ENCODE measurements at regions not wholly inside any gene's neighbourhood (a gene's known extent, or its start where the extent isn't known, plus 50 kb on each side); places are given as distances from the start of the nearest gene placed in this dataset.

- TF ChIP-seq CTCF (conservative IDR thresholded peaks at IDR 0.05; ENCODE audit: low read depth, low read length): no peak
- no peak overlapping the region for H3K4me3 ChIP-seq (IDR thresholded peaks at IDR 0.05; ENCODE audit: insufficient read depth, low read depth, low read length)
- no peak overlapping the region for H3K4me2 ChIP-seq
- H3K36me3 ChIP-seq (ENCODE audit: insufficient read depth): no peaks in the 10 kb centered on the region
- H3K27me3 ChIP-seq (ENCODE audit: insufficient read depth, low read depth): no peaks in the 10 kb centered on the region
- H2AFZ ChIP-seq (ENCODE audit: low read depth): no peak overlapping the region
- no peaks in the 10 kb centered on the region for H3K4me1 ChIP-seq (ENCODE audit: low read depth, poor library complexity, severe bottlenecking)
- H3K9ac ChIP-seq: no peak overlapping the region
- H3K79me2 ChIP-seq (ENCODE audit: insufficient read depth, low read depth): no peaks in the 10 kb centered on the region
- no peaks in the 10 kb centered on the region for H4K20me1 ChIP-seq (ENCODE audit: insufficient read depth)
- no peak overlapping the region for H3K27ac ChIP-seq
Observed at GRCh38 chr6:165110860-165111259, 198.5 kb downstream of the C6orf118 start.

DNA sequence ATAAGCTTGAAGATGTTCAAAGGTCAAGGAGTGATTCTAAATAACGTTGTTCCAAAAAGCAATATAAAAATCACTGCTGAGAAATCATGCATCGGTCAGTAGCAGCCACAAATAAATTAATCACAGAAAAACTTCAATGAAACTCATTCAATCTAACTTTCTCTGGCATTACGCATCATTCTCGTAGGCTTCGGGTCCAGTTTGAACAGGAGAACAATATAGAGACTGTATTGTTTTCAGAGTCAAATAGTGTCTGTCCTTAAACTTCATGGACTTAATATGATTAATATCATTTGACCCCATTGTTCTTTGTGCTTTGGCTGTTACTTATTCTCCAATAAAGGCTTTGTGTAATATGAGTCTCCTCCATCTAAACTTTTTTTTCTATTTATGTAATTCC is 200.4 kb downstream of the C6orf118 start:
- TF ChIP-seq CTCF (conservative IDR thresholded peaks at IDR 0.05; ENCODE audit: low read depth, low read length): no peak

DNA sequence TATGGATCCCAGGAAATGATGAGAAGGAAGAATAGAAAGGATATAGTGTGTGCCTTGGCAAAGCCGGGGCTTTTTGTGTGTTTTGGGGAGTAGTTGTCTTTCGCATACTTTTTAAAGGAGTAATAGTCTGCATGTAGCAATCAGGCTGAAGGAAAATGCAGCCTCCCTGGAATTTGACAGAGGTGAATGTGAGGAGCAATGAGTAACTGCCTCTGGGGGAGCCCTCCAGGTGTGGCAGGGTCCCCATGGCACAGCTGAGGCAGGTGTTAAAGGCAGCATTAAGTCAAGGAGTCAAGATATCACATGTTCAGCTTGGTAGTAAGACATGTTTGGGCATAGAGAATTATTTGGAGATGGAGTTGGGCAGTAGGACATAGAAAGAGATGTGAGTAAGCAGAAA is 203.1 kb downstream of the C6orf118 start:
- no peak overlapping the region for H3K27ac ChIP-seq
- H3K79me2 ChIP-seq (ENCODE audit: insufficient read depth, low read depth): no peaks in the 10 kb centered on the region
- TF ChIP-seq CTCF (conservative IDR thresholded peaks at IDR 0.05; ENCODE audit: low read depth, low read length): no peak
- no peaks in the 10 kb centered on the region for H3K36me3 ChIP-seq (ENCODE audit: insufficient read depth)
- H3K27me3 ChIP-seq (ENCODE audit: insufficient read depth, low read depth): no peaks in the 10 kb centered on the region
- no peak overlapping the region for H3K4me3 ChIP-seq (IDR thresholded peaks at IDR 0.05; ENCODE audit: insufficient read depth, low read depth, low read length)
- H3K4me1 ChIP-seq (ENCODE audit: low read depth, poor library complexity, severe bottlenecking): no peaks in the 10 kb centered on the region
- H3K4me2 ChIP-seq: no peak overlapping the region
- H2AFZ ChIP-seq (ENCODE audit: low read depth): no peak overlapping the region
- no peaks in the 10 kb centered on the region for H4K20me1 ChIP-seq (ENCODE audit: insufficient read depth)
- no peak overlapping the region for H3K9ac ChIP-seq

More for the DNA sequence above, 200.4 kb downstream of the C6orf118 start:
- H3K27ac ChIP-seq: no peak overlapping the region
- no peaks in the 10 kb centered on the region for H3K4me1 ChIP-seq (ENCODE audit: low read depth, poor library complexity, severe bottlenecking)
- no peak overlapping the region for H3K9ac ChIP-seq
- H3K4me3 ChIP-seq (IDR thresholded peaks at IDR 0.05; ENCODE audit: insufficient read depth, low read depth, low read length): no peak overlapping the region
- H3K4me2 ChIP-seq: no peak overlapping the region
- H3K79me2 ChIP-seq (ENCODE audit: insufficient read depth, low read depth): no peaks in the 10 kb centered on the region
- no peaks in the 10 kb centered on the region for H4K20me1 ChIP-seq (ENCODE audit: insufficient read depth)
- H3K27me3 ChIP-seq (ENCODE audit: insufficient read depth, low read depth): no peaks in the 10 kb centered on the region
- H3K36me3 ChIP-seq (ENCODE audit: insufficient read depth): no peaks in the 10 kb centered on the region
- no peak overlapping the region for H2AFZ ChIP-seq (ENCODE audit: low read depth)

DNA sequence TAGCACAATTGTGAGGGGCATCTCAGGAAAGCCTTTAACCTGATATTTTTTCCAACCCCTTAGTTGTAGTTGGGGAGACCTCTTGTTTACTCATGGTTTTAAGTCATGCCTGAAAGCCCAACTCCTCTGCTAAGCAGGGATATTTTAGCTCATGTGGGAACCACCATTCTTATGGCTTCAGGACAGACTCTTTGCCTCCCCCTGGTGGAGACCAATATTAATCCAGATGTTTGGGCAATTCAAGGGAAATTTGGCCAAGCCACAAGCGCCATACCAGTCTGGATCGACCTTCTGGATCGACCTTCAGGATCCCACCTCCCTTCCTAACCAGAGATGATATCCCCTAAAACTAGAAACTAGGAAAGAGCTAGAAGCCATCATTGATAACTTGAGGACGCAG is 211.2 kb downstream of the C6orf118 start:
- H3K9ac ChIP-seq: no peak overlapping the region
- H4K20me1 ChIP-seq (ENCODE audit: insufficient read depth): no peaks in the 10 kb centered on the region
- H3K79me2 ChIP-seq (ENCODE audit: insufficient read depth, low read depth): no peaks in the 10 kb centered on the region
- no peak overlapping the region for H2AFZ ChIP-seq (ENCODE audit: low read depth)
- no peaks in the 10 kb centered on the region for H3K4me1 ChIP-seq (ENCODE audit: low read depth, poor library complexity, severe bottlenecking)
- TF ChIP-seq CTCF (conservative IDR thresholded peaks at IDR 0.05; ENCODE audit: low read depth, low read length): peak; percentile 59
- H3K36me3 ChIP-seq (ENCODE audit: insufficient read depth): no peaks in the 10 kb centered on the region
- H3K27ac ChIP-seq: no peak overlapping the region
- H3K4me2 ChIP-seq: no peak overlapping the region
- no peaks in the 10 kb centered on the region for H3K27me3 ChIP-seq (ENCODE audit: insufficient read depth, low read depth)
- H3K4me3 ChIP-seq (IDR thresholded peaks at IDR 0.05; ENCODE audit: insufficient read depth, low read depth, low read length): no peak overlapping the region
